Trophoblast cell (in vitro differentiated cells and primary cell): ENCODE measurements at regions not wholly inside any gene's neighbourhood (a gene's known extent, or its start where the extent isn't known, plus 50 kb on each side); places are given as distances from the start of the nearest gene placed in this dataset.

Experiments used
- DNase-seq, 2 donors: peaks; one replicate each; pipeline ENCODE4 v3.0.0-alpha.2; 2016
- H2AFZ ChIP-seq: 2 replicates; pipeline ENCODE4 v1.6.1; 2013; ENCODE audit warnings: low read length, moderate library complexity, mild to moderate bottlenecking; ENCODE audit not compliant: insufficient read depth, poor library complexity
- H2AK5ac ChIP-seq: 2 replicates; pipeline ENCODE4 v1.6.1; 2013; ENCODE audit warnings: mild to moderate bottlenecking, low read length
- H2BK120ac ChIP-seq: 2 replicates; pipeline ENCODE4 v1.6.1; 2013; ENCODE audit warnings: low read length, mild to moderate bottlenecking, moderate library complexity; ENCODE audit not compliant: insufficient read depth, poor library complexity
- H2BK12ac ChIP-seq: 2 replicates; pipeline ENCODE4 v1.6.1; 2013; ENCODE audit warnings: mild to moderate bottlenecking, low read length, moderate library complexity
- H2BK5ac ChIP-seq: 2 replicates; pipeline ENCODE4 v1.6.1; 2013; ENCODE audit warnings: low read length, low read depth, moderate library complexity, mild to moderate bottlenecking; ENCODE audit not compliant: poor library complexity
- H3K14ac ChIP-seq: 2 replicates; pipeline ENCODE4 v1.6.1; 2013; ENCODE audit warnings: mild to moderate bottlenecking, low read length
- H3K18ac ChIP-seq: 2 replicates; pipeline ENCODE4 v1.6.1; 2013; ENCODE audit warnings: mild to moderate bottlenecking, low read length
- H3K23ac ChIP-seq: 2 replicates; pipeline ENCODE4 v1.6.1; 2013; ENCODE audit warnings: low read length
- H3K27ac ChIP-seq: 2 replicates; pipeline ENCODE4 v1.5.1; 2013; ENCODE audit warnings: low read depth, mild to moderate bottlenecking, inconsistent platforms, low read length, moderate library complexity
- H3K27me3 ChIP-seq: 2 replicates; pipeline ENCODE4 v1.6.1; 2013; ENCODE audit warnings: inconsistent platforms, mild to moderate bottlenecking, low read length, moderate library complexity; ENCODE audit not compliant: insufficient read depth
- H3K36me3 ChIP-seq, 2 experiments: 1 replicate in 1 of 2; 2 replicates in 1 of 2; pipeline ENCODE4 v1.6.1; 2013; ENCODE audit warnings: low read length in 2 of 2, mild to moderate bottlenecking in 2 of 2, moderate library complexity in 1 of 2; ENCODE audit not compliant: insufficient read depth in 2 of 2, control insufficient read depth in 1 of 2
- H3K4ac ChIP-seq: 2 replicates; pipeline ENCODE4 v1.6.1; 2013; ENCODE audit warnings: low read depth, mild to moderate bottlenecking, low read length, moderate library complexity
- H3K4me1 ChIP-seq, 2 experiments: 1 replicate in 1 of 2; 2 replicates in 1 of 2; pipeline ENCODE4 v1.6.1; 2013; ENCODE audit warnings: low read length in 2 of 2, mild to moderate bottlenecking in 2 of 2, moderate library complexity in 1 of 2; ENCODE audit not compliant: insufficient read depth in 2 of 2, control insufficient read depth in 1 of 2
- H3K4me2 ChIP-seq: 2 replicates; pipeline ENCODE4 v1.6.1; 2013; ENCODE audit warnings: inconsistent platforms, mild to moderate bottlenecking, low read length, moderate library complexity
- H3K4me3 ChIP-seq: 2 replicates; pipeline ENCODE4 v1.5.1; 2013; ENCODE audit warnings: mild to moderate bottlenecking, low read depth, low read length, inconsistent platforms
- H3K79me1 ChIP-seq: one replicate; pipeline ENCODE4 v1.6.1; 2013; ENCODE audit warnings: low read length
- H3K79me2 ChIP-seq: 2 replicates; pipeline ENCODE4 v1.6.1; 2013; ENCODE audit warnings: low read length, mild to moderate bottlenecking; ENCODE audit not compliant: control insufficient read depth, insufficient read depth, poor library complexity
- H3K9ac ChIP-seq: 2 replicates; pipeline ENCODE4 v1.6.1; 2013; ENCODE audit warnings: mild to moderate bottlenecking, low read length
- H3K9me3 ChIP-seq: 2 replicates; pipeline ENCODE4 v1.6.1; 2013; ENCODE audit warnings: low read depth, mild to moderate bottlenecking, control low read depth, inconsistent platforms, low read length; ENCODE audit not compliant: insufficient read depth
- H4K12ac ChIP-seq: 2 replicates; pipeline ENCODE4 v1.6.1; 2013; ENCODE audit warnings: low read depth, mild to moderate bottlenecking, low read length, moderate library complexity
- H4K8ac ChIP-seq: 2 replicates; pipeline ENCODE4 v1.6.1; 2013; ENCODE audit warnings: low read depth, mild to moderate bottlenecking, low read length, moderate library complexity
- H4K91ac ChIP-seq: one replicate; pipeline ENCODE4 v1.6.1; 2013; ENCODE audit warnings: low read depth, mild to moderate bottlenecking, low read length, moderate library complexity
- WGBS: extraction: QIAGEN DNeasy Blood & Tissue Kit; methylation state at CpG from one replicate; pipeline ENCODE4 v1.1.7; 2013; ENCODE audit warnings: missing lambda C conversion rate; ENCODE audit not compliant: insufficient read length, insufficient coverage; ENCODE audit errors: extremely low coverage; 5-methylcytosine and 5-hydroxymethylcytosine counted together

DNA sequence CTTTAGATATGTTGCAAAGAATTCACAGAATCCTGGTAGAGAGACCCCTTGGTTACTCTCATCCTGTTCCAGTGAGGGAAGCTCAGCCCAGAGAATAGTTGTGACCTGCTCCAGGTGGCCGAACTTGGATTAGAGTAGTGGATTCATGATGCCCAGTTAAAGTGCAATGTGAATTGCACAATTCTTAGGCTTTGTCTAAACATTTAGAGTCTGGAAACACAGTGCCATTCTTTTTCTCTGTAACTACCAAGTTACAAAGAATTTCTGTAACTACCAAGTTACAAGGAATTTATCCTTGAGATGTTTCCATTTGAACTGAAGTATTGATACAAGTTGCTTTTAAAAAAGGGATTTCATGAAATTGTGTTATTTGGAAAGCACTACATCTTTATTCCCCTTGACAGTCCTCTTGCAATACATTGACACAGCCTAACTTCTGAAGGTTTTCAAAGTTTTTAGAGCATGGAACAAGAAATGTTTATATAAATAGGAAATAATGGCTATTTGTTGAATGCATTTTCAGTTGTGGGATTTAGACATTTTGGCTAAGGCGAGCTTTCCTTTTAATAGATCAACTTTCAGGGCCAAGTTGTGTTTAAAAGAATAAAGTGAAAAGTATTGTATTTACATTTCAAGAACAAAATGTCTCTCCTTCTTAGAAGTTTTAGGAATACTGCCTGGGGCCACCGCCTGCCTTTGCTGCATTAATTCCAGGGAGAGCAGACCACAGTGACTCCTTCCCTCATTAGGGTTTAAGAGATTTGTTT lies 315.0 kb downstream of the LPIN1 start:
- Histone ChIP-seq H3K79me1 (no peaks in the 10 kb centered on the region), H3K79me2 (no peaks in the 10 kb centered on the region), H2BK5ac (no peak overlapping the region), H3K27me3 (no peaks in the 10 kb centered on the region), H3K9me3 (peaks cover 2% of the 10 kb centered on the region), H3K23ac (no peak overlapping the region), H3K27ac (no peak overlapping the region), H3K9ac (no peak overlapping the region), H3K18ac (no peak overlapping the region), H3K14ac (no peak overlapping the region), H2BK120ac (no peak overlapping the region), H2AFZ (no peak overlapping the region), H3K4me2 (no peak overlapping the region), H4K12ac (no peak overlapping the region), H4K91ac (no peak overlapping the region), H3K4me1 (no peaks in the 10 kb centered on the region), H4K8ac (no peak overlapping the region), H3K4me3 (no peak overlapping the region), H3K4ac (no peak overlapping the region), H2BK12ac (no peak overlapping the region), H3K36me3 (no peaks in the 10 kb centered on the region), H2AK5ac (no peak overlapping the region)
- DNase-seq, result no peak
- WGBS, result no CpG with 5 or more reads among the region's 3 CpGs

GRCh38 chr2:12062053-12062395 lies 315.6 kb downstream of the LPIN1 start:
- Histone ChIP-seq H2BK120ac (no peak overlapping the region), H3K4ac (no peak overlapping the region), H4K91ac (no peak overlapping the region), H2BK5ac (no peak overlapping the region), H3K23ac (no peak overlapping the region), H3K4me3 (no peak overlapping the region), H4K8ac (no peak overlapping the region), H3K79me2 (no peaks in the 10 kb centered on the region), H2AFZ (no peak overlapping the region), H2BK12ac (no peak overlapping the region), H3K9me3 (peaks cover 2% of the 10 kb centered on the region), H3K79me1 (no peaks in the 10 kb centered on the region), H3K27ac (no peak overlapping the region), H3K4me2 (no peak overlapping the region), H3K9ac (no peak overlapping the region), H3K14ac (no peak overlapping the region), H3K27me3 (no peaks in the 10 kb centered on the region), H2AK5ac (no peak overlapping the region), H3K18ac (no peak overlapping the region), H4K12ac (no peak overlapping the region), H3K36me3 (no peaks in the 10 kb centered on the region), H3K4me1 (no peaks in the 10 kb centered on the region)
- no CpG with 5 or more reads among the region's 2 CpGs for WGBS
- DNase-seq, result no peak

GRCh38 chr2:12063210-12063609 lies 316.8 kb downstream of the LPIN1 start:
- Histone ChIP-seq H4K12ac (no peak overlapping the region), H4K91ac (no peak overlapping the region), H3K79me2 (no peaks in the 10 kb centered on the region), H3K36me3 (no peaks in the 10 kb centered on the region), H2BK5ac (no peak overlapping the region), H4K8ac (no peak overlapping the region), H3K27me3 (no peaks in the 10 kb centered on the region), H2BK120ac (no peak overlapping the region), H3K9me3 (peaks cover 2% of the 10 kb centered on the region), H3K4me2 (no peak overlapping the region), H2BK12ac (no peak overlapping the region), H3K9ac (no peak overlapping the region), H3K18ac (no peak overlapping the region), H3K27ac (no peak overlapping the region), H3K4me1 (no peaks in the 10 kb centered on the region), H3K14ac (no peak overlapping the region), H2AFZ (no peak overlapping the region), H2AK5ac (no peak overlapping the region), H3K4me3 (no peak overlapping the region), H3K4ac (no peak overlapping the region), H3K23ac (no peak overlapping the region), H3K79me1 (no peaks in the 10 kb centered on the region)
- no CpG with 5 or more reads among the region's 5 CpGs for WGBS
- DNase-seq, result no peak

- Histone ChIP-seq H3K27ac (no peak overlapping the region), H3K27me3 (no peaks in the 10 kb centered on the region), H3K9ac (no peak overlapping the region), H2BK12ac (no peak overlapping the region), H3K4me3 (no peak overlapping the region), H2BK120ac (no peak overlapping the region), H3K4me2 (no peak overlapping the region), H2AK5ac (no peak overlapping the region), H3K9me3 (peaks cover 2% of the 10 kb centered on the region), H3K14ac (no peak overlapping the region), H3K79me1 (no peaks in the 10 kb centered on the region), H4K12ac (no peak overlapping the region), H3K18ac (no peak overlapping the region), H2BK5ac (no peak overlapping the region), H3K4ac (no peak overlapping the region), H4K91ac (no peak overlapping the region), H4K8ac (no peak overlapping the region), H3K79me2 (no peaks in the 10 kb centered on the region), H3K23ac (no peak overlapping the region), H3K36me3 (no peaks in the 10 kb centered on the region), H2AFZ (no peak overlapping the region), H3K4me1 (no peaks in the 10 kb centered on the region)
- no peak for DNase-seq
- WGBS, result no CpG with 5 or more reads among the region's 5 CpGs
Measured at GRCh38 chr2:12064153-12064552, 317.7 kb downstream of the LPIN1 start.
